Fibroblast of mammary gland (primary cell): ENCODE measurements at regions not wholly inside any gene's neighbourhood (a gene's known extent, or its start where the extent isn't known, plus 50 kb on each side); places are given as distances from the start of the nearest gene placed in this dataset.
"Not testable (repeated sequence)": the region's sequence is repeated elsewhere in the genome, so short reads cannot be mapped to it uniquely, and the experiment has no call there.

Experiments used
- DNase-seq: peaks from one replicate; pipeline ENCODE4 v3.0.0-alpha.2; 2010; ENCODE audit warnings: low read depth
- H3K4me3 ChIP-seq: 2 replicates; pipeline ENCODE4 v1.5.1; 2011; ENCODE audit warnings: low read depth, mild to moderate bottlenecking, low read length, moderate library complexity; ENCODE audit not compliant: control insufficient read depth
- CTCF ChIP-seq: conservative IDR thresholded peaks from 2 replicates; pipeline ENCODE4 v1.5.1; 2011; ENCODE audit warnings: low read depth, low read length, inconsistent platforms; ENCODE audit not compliant: control insufficient read depth, insufficient read depth

GRCh38 chr12:73632661-73633060, 905.0 kb upstream of the ATXN7L3B start:
- no peak for TF ChIP-seq CTCF
- no peak overlapping the region for H3K4me3 ChIP-seq
- DNase-seq = no peak

GRCh38 chr12:73639397-73639796, 898.2 kb upstream of the ATXN7L3B start:
- not testable (repeated sequence) for DNase-seq

GRCh38 chr12:73656375-73656774, 881.3 kb upstream of the ATXN7L3B start:
- DNase-seq = no peak
- H3K4me3 ChIP-seq = no peak overlapping the region
- TF ChIP-seq CTCF = no peak

More at GRCh38 chr12:73639397-73639796, 898.2 kb upstream of the ATXN7L3B start:
- not testable (repeated sequence) for H3K4me3 ChIP-seq

- DNase-seq = no peak
- H3K4me3 ChIP-seq = no peak overlapping the region
- no peak for TF ChIP-seq CTCF
Observed at GRCh38 chr12:73659802-73660201, 877.8 kb upstream of the ATXN7L3B start.

GRCh38 chr12:73665193-73665592, 872.4 kb upstream of the ATXN7L3B start:
- no peak for TF ChIP-seq CTCF
- DNase-seq = no peak
- no peak overlapping the region for H3K4me3 ChIP-seq

GRCh38 chr12:73671550-73671949, 866.1 kb upstream of the ATXN7L3B start:
- not testable (repeated sequence) for DNase-seq, H3K4me3 ChIP-seq

- no peak overlapping the region for H3K4me3 ChIP-seq
- no peak for TF ChIP-seq CTCF
- no peak for DNase-seq
Observed at GRCh38 chr12:73677520-73678291, 859.9 kb upstream of the ATXN7L3B start.

GRCh38 chr12:73678335-73678734, 859.3 kb upstream of the ATXN7L3B start:
- TF ChIP-seq CTCF = no peak
- H3K4me3 ChIP-seq = no peak overlapping the region
- no peak for DNase-seq
